NCI-H2196 (cell line): ENCODE measurements at regions not wholly inside any gene's neighbourhood (a gene's known extent, or its start where the extent isn't known, plus 50 kb on each side); places are given as distances from the start of the nearest gene placed in this dataset.

Experiments
- DNase-seq: peaks from one replicate; lab custom pipeline; 2025; ENCODE audit not compliant: unreplicated experiment; lab: John Stamatoyannopoulos, UW

DNA sequence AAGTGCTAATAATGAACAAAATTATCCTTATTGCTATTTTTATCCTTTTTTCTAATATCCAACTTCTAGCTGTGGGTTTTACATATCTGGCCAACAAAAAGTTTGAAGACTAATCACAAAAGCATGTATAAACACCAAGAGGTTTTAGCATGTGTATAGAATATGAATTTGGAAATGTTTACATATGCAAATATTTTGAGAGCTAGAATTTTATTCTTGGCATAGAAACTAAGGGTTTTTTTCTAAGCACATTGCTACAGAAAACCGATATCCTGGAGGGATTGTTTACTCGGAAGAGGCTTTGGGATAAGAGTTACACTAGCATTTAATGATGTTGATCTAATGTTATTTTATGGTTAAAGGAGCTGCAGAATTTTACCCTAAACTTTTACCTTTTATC, 392.1 kb downstream of the EFNB2 start:
- DNase-seq, result no peak

DNA sequence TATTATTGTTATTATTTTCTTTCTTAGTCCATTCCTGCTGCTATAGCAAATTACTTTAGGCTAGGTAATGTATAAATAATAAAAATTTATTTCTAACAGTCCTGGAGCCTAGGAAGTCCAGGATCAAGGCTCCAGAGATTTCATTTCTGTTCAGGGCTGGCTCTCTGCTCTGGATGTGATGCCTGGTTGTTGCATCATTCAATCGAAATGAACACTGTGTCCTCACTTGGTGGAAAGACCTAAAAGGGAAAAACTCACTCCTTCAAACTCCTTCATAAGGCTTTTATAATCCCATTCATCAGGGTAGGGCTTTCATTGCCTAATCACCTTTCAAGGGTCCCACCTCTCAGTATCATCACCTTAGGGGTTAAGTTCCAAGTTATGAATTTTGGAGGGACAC, 395.0 kb downstream of the EFNB2 start:
- DNase-seq, result no peak

DNA sequence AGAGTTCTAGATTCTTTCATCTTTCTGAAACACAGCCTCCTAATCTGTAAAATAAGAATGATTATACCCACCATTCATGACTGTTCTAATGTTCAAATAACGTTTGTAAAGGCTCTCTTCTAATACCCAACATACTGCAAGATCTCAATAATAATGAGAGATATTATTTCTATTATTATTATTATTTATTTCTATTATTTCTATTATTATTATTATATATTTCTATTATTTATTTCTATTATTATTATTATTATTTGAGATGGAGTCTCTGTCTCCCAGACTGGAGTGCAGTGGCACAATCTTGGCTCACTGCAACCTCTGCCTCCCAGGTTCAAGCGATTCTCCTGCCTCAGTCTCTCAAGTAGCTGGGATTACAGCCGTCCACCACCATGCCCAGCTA, 395.5 kb downstream of the EFNB2 start:
- no peak for DNase-seq

DNA sequence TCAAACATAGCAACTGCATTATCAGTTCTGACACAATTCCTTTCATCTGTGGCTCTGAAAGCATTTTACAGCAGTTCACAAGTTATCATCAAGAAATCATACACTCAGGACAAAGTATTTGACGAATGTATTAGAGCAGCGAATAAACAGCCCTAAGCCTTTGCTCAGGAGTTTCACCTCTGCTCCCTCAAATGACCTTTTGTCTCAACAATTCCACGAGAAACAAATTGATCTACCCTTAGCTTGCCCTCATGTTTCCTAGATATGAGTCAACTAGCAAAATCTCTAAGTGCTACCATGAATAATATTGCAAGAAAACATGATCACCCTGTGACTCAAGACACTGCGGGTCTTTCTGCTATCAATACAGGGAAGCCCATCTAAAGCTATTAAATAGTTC, 396.1 kb downstream of the EFNB2 start:
- no peak for DNase-seq

DNA sequence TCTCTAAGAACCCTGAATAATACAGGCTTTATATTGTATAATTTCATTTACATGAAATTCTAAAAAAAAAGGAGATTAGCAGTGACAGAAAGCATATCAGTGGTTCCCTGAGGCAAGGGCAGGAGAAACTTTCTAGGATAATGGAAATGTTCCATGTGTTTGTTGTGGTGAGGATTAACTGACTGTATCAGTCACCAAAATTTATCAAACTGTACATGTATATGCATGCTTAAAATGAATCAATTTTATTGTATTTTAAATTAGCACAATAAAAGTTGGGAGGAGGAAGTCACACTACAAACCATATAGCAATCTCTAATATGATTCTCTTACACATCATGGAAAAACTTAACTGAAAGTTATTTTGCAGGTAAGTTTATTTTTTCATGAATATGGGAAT, 396.8 kb downstream of the EFNB2 start:
- DNase-seq, result no peak

DNA sequence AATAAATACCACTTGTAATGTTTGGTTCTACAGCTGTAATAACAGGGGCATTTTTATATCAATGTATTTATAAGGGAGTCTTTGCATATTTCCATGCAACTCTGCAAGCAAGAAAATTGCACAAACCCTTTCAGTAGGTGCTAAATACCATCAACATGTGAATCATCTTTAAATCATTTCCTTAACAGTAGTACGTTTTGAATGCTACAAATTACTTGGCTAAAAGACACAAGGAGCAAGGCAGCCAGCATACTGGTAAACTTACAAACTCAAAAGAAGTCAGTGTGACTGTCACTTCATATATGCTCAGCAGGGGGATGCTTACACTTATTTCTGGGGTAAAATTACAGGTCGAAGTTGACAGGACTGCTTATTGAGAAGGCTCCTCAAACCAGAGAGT, 402.4 kb downstream of the EFNB2 start:
- DNase-seq, result no peak

DNA sequence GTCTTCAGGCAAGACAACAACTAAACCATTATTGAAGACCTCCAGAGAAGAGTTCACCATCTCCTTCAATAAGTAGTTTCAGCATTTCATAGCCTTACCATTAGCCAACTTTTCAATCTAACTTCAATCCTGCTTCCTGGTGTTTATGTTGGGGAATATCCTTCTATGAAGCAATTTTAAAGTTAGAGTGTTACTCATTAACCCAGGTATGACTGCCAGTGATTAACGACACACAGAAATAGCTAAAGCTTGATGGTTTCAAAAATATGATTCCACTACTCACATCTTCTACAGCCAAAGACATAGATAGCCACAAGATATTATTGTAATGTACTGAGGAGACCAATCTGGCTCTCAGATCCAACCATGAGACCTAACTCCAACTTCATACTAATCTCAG, 403.2 kb downstream of the EFNB2 start:
- DNase-seq, result no peak

DNA sequence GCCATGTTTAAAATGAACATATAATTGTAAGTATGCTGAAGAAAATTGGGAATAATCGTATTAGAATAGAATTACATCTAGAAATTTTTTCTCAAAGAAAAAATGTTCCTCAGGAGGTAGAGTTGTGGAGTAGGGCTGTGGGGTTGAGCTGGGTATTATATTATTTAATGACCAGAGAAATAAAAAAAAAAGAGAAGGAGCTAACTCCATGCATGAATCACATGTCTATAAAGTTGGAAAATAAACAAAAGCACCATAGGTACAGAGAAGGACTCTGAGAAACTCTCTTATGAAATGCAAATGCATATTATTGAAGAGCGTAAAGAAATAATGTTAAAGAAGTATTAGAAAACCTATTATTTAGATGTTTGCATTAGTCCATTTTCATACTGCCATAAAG, 405.5 kb downstream of the EFNB2 start:
- no peak for DNase-seq

DNA sequence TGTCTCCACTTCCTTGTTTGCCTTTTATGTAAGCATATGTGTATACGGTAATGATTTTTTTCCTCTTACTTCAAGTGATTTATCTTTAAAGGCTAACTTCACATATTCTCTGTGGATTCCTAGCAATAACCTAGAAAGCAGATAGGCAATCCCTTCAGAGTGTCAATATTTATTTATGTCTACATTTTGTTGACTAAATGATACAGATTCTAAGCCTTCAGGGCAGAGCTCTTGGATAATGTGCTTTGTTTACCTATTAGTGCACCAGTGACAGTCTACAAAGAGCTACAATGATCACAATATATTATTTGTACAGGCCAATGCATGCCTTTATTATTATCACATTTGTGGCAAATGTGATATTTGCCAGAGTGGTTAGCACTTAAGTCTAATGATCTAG, 406.2 kb downstream of the EFNB2 start:
- DNase-seq, result no peak

DNA sequence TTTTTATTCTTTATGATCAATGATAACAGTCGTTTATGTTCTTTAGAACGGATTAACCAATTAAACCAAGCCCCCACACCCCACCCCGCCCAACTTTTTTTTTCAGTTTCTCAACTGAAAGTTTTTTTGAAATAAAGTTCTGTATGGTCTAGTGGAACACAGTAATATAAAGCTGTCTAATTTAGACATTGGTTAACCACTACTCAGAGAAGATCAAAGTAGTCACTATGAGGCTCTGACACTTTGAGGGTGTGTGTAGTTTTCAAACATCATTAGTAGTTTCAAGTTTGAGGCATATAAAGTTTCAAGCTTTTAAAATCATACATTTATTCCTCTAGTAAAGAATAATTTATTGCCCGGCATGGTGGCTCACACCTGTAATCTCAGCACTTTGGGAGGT, 413.2 kb downstream of the EFNB2 start:
- DNase-seq, result no peak

DNA sequence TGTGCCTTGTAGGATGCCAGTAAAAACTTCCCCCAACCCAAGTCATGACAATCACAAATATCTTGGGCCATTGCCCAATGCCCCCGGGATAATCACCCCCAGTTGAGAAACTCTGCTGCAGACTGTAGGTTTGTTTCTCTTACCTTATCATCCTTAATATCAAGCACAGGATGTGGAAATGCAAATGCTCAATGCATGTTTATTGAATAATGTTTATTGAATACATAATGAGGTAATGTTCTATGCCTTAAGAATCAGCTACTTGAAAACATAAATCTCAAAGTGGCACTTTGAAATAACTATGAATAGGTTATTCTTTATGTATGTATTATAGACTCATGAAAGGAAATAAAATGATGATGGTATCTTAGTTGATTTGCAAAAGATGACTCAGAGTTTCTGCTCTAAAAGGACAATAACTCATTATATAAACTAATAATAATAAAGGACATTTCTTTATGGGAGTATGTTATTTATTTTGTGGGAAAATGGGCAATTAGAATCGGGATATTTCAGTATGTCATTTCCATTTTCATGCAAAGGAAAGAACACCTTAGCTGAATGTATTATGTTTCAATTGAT, 414.2 kb downstream of the EFNB2 start:
- DNase-seq, result no peak

DNA sequence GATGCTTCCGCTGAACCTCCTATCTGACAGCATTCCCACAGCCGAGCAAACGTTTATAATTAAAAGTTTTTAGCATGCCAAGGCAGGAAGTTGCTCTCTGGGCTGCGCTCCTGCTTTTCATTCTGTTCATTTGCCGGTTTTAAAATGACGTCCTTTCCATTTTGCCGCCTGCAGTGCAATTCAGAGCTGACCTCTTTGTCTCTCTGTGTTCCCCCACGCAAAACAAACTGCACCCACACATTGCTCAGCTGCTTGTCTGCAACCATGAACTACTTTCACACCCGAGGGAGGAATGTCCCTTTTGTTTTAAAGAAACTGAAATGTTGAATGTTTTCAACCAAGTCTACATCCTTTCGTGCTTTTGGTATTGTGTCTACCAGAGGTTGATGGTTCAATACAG, 416.5 kb downstream of the EFNB2 start:
- DNase-seq, result no peak

DNA sequence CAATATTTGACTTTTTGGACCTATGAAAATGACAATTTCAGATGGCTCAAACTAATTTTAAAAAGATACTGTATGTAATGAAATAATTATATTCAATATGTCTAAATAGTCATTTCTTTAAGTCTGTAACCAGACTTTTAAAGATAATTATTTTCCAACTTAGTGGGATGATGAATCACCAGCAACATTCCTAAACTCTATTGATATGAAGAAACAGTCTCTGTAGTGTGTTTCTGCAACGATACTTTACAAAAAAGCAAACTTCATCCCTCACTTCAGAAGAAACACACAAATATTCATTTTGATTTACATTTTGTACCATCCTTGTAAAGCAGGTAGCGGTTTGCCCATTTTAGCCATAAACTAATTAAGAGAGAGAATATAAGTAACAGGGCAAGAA, 417.4 kb downstream of the EFNB2 start:
- DNase-seq, result no peak

DNA sequence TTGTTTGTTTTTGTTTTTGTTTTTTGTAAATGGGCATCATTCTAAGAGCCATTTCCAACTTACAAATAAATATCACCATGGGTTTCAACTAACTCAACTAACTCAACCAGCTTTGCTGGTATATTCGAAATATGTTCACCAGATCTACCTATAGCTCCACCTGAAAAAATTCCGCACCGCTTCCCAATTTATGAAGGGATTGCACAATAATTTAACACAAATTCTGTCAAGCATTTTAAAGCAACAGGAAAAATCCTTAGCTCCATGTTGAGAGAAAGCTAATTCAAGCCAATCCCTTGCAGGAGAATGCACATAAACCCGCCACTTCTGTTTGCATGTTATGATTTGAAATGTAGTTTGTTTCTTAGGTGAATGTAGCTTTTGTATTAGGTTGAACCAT, 417.8 kb downstream of the EFNB2 start:
- DNase-seq, result no peak

DNA sequence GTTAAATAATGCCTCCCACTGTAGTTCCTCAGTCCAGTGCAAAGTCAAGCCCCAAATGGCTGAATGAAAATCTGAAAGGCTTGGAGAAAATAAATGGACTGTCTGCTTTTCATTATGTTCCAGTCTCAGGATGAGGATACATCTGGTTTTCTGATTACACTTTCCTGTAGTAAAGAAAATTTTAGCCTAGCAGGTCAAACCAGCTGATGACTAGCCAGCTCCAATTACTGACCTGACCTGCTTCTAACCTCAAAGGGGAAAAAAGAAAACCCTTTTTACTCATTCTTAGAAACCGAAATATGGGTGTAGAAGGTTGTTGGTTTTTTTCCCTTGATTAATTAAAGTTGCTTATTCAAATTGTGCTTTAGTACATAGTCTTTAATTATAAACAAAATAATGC, 418.4 kb downstream of the EFNB2 start:
- DNase-seq, result no peak

DNA sequence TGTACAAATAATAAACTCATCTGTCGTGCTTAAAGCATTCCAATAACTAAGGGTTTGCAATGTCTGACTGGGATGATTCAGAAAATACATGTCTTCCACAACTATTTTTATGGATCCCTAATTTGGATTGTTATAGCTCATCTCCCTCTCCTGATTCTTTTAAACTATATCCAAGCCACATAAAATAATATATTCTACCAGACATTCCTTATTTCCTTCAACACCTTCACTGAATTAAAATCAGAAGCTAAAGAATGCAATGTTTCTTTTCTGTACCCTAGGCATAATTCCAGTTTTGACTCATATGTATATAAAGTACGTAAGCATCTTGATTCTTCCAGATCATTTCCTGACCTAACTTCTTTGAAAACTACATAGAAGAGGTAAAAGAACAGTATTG, 420.4 kb downstream of the EFNB2 start:
- DNase-seq, result no peak

DNA sequence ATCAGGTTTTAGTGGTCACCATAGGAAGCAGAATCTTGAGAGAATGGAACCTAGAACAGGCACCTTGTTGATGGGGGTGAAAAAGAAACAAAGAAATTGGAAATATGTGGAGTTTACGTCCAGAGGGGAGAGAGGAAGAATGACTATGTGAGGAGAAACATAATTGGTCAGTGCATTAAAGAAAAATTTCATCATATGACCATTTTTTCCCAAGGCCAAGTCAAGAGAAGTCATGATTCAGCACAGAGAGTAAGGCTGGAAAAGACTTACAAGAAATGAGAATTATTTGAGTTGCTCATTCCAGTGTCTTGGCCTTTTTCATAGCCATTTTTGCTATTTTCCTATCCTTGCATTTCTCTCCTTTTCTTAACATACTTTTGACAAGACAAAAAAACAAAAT, 421.7 kb downstream of the EFNB2 start:
- no peak for DNase-seq

DNA sequence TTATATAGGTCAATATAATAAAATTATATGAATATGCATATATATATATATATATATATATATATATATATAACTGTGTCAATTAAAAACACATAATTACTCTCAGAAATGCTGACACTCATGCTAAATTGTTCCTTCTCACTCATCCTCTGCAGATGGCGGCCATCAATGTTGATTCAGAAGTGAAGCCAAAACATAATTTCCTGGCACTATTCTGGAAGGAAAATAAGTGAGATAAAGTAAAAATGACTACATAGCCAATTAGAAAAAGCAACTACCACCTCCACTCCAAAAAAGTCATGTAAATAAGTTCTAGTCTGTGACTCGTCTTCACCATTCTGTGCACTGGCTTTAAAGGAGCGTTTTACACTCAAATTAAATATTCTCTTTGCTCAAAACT, 423.3 kb downstream of the EFNB2 start:
- DNase-seq, result no peak

DNA sequence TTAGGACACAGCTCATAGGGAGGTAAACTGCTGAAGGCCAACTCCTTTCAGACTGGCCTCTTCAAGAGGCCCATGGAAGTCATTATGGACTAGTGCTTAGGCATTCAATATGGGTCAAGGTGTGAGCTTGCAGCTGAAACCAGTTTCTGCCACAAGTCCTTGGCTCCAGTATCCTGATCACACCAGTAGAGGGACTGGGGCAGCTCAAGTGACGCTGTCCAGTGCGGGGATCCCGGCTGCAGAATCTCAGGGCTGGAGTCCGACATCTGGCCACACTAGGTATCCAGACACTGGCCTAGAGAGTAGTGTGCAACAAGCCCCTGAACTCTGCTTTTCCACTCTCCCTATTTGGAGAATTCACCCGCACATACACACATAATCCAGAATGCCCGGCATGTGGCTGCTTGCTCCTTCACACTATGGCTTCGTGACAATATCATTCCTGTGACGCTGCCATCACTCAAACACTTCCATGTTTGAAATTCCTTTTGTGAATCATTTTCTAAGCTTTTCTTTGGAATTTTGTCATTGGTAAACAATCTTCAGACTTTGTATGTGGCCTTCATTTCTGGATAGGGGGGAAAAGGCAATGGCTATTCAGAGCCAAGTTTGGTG, 425.1 kb downstream of the EFNB2 start:
- no peak for DNase-seq

DNA sequence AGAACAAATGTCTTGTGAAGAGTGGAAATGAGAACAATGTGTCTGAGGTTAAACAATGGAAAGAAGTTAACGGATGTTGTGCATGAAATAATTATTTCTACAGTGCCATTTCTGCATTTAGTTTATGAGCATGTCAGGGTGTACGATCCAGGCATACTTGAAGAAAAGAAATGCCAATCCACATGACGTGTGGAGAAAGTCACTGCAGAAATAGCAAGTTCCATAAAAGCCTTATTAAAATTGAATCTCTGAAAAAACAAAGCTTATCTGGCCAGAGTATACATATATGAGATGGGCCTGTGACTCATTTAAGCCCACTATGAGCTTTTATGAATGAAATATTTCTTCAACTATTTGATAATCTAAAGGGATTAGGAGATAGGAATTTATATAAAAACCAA, 426.1 kb downstream of the EFNB2 start:
- no peak for DNase-seq

DNA sequence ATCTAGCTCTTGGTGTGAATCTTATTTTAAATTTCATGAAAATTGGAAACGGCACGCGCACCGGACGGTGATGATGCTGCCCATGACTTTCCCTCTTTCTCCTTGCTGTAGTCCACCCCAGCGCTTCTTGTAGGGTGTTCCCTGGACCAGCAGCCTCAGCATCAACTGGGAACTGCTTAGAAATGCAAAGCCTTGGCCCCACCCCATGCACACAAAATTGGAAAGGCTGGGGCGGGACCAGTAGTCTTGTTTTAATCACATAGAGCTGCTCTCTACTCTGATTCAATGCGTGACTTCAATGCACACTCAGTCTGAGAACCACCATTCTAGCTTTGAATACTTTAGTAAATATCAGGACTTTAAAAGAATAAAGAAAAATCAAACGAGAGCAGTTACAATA, 427.1 kb downstream of the EFNB2 start:
- DNase-seq, result no peak

DNA sequence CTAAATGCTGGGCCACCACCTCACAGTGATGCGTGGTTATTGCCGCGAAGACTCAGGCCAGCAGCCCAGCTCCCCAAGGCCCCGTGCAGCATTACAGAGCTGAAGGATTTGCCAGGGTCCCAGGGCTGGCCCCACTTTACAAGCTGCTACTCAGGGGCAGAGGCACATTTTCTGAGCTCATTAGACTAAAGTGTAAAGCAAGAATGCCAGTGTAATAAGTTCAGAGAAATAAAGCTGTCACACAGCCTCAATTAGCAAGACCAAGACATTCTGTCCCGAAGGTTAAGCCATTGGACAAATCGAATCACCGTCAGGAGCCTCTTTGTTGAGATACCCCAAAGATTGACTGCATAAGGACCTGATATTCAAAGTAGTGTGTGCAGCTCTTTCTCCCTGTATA, 428.4 kb downstream of the EFNB2 start:
- no peak for DNase-seq

DNA sequence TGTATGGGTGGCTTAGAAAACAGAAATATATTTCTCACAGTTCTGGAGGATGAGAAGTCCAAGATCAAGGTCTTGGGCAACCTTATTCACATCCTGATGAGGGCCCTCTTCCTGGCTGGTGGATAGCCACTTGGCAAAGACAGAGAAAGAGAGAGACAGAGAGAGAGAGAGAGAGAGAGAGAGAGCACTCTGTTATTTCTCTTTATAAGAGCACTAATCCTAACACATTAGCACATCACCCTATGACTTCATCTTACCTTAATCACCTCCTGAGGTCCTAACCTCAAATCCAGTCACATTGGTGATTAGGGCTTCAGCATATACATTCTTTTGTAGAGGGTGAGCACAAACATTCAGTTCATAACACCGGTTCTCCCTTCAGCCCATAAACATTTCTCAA, 430.3 kb downstream of the EFNB2 start:
- DNase-seq, result no peak
